SJCRH30 (cell line): ENCODE measurements at regions not wholly inside any gene's neighbourhood (a gene's known extent, or its start where the extent isn't known, plus 50 kb on each side); places are given as distances from the start of the nearest gene placed in this dataset.

ENCODE experiments used
- DNase-seq, 2 experiments: peaks; one replicate each; pipeline ENCODE4 v3.0.0-alpha.2; 2015 to 2020
- H3K27ac ChIP-seq: fragments of 250-450 bp; sonication (Bioruptor Pico); 2 replicates; pipeline ENCODE4 v1.5.1; 2020; ENCODE audit warnings: mild to moderate bottlenecking, moderate library complexity
- H3K27me3 ChIP-seq: fragments of 250-450 bp; sonication (Bioruptor Pico); 2 replicates; pipeline ENCODE4 v1.5.1; 2020; ENCODE audit warnings: mild to moderate bottlenecking, moderate library complexity
- H3K36me3 ChIP-seq: fragments of 250-450 bp; sonication (Bioruptor Pico); 2 replicates; pipeline ENCODE4 v1.5.1; 2020; ENCODE audit warnings: mild to moderate bottlenecking, moderate library complexity
- H3K4me1 ChIP-seq: fragments of 250-450 bp; sonication (Bioruptor Pico); 2 replicates; pipeline ENCODE4 v1.5.1; 2020; ENCODE audit warnings: mild to moderate bottlenecking, moderate library complexity
- H3K4me3 ChIP-seq: fragments of 250-450 bp; sonication (Bioruptor Pico); 2 replicates; pipeline ENCODE4 v1.5.1; 2020; ENCODE audit warnings: mild to moderate bottlenecking, moderate library complexity
- H3K9me3 ChIP-seq: fragments of 250-450 bp; sonication (Bioruptor Pico); replicated peaks from 2 replicates; pipeline ENCODE4 v1.5.1; 2020; ENCODE audit warnings: mild to moderate bottlenecking, moderate library complexity

- no peak overlapping the region for H3K27ac ChIP-seq
- H3K27me3 ChIP-seq = no peaks in the 10 kb centered on the region
- DNase-seq = no peak
These were observed 59.0 kb upstream of the LAPTM4A start for GRCh38 chr2:20110383-20110782.

DNA sequence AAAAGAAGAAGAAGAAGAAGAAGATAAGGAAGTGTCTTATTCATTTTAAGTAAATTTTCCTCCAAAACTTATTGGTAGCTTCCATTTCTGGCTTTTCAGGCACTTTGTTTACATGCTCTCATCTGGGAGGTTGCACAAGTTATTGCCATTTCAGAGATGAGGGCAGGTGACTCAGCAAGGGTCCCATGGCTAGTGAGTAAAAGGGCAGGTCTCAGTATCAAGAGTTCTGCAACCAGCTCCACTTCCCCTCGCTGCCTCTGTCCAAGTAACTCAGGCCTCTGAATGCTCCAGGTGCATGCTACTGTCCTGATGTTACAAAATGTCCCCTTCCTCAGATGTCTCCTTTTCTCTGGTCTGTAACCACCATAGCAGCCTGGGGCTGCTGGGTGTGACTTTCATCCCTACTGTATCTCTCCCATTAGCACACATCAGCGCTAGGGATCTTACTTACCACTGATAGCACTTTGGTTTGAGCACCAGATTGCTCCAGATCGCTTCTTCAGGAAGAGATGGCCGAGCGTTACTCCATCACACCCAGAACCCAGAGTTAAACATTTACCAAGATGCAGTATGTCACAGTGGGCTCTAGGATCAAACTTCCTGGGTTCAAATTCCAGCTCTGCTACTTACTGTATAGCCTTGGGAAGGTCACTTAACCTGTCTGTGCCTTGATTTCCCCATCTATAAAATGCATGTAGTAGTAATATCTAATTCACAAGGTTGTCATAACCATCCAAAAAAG, 57.4 kb upstream of the LAPTM4A start:
- no peak overlapping the region for H3K4me3 ChIP-seq
- peaks cover 8% of the 10 kb centered on the region; the same call in 1 of the 2 replicates for H3K9me3 ChIP-seq
- DNase-seq = no peak
- H3K36me3 ChIP-seq = no peaks in the 10 kb centered on the region
- no peak overlapping the region for H3K27ac ChIP-seq
- no peaks in the 10 kb centered on the region for H3K27me3 ChIP-seq
- H3K4me1 ChIP-seq = no peaks in the 10 kb centered on the region

More at GRCh38 chr2:20110383-20110782, 59.0 kb upstream of the LAPTM4A start:
- H3K4me1 ChIP-seq = no peaks in the 10 kb centered on the region
- no peak overlapping the region for H3K4me3 ChIP-seq
- peaks cover 8% of the 10 kb centered on the region; the same call in 1 of the 2 replicates for H3K9me3 ChIP-seq
- H3K36me3 ChIP-seq = no peaks in the 10 kb centered on the region

DNA sequence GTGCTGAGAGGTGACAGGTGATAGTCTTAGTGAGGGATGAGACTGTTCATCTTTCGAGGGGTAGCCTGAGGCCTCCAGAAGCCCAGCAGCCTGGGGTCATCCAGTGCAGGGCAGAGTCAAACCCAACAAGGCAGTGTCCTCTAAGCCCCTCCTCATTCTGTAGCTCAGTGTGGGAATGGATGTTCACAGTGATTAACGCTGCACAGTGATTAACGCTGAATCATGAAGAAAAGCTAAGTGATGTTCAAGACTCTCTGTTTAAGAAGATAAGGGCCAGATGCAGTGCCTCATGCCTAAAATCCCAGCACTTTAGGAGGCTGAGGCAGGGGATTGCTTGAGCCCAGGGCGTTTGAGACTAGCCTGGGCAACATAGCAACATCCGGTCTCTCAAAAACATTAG, 56.3 kb upstream of the LAPTM4A start:
- no peaks in the 10 kb centered on the region for H3K4me1 ChIP-seq
- DNase-seq = no peak
- no peaks in the 10 kb centered on the region for H3K27me3 ChIP-seq
- no peak overlapping the region for H3K4me3 ChIP-seq
- H3K36me3 ChIP-seq = no peaks in the 10 kb centered on the region
- no peak overlapping the region for H3K27ac ChIP-seq
- peaks cover 8% of the 10 kb centered on the region; the same call in 1 of the 2 replicates for H3K9me3 ChIP-seq

- no peaks in the 10 kb centered on the region for H3K4me1 ChIP-seq
- H3K4me3 ChIP-seq = no peak overlapping the region
- no peak for DNase-seq
- 0 out of 2 replicates have a peak, but pooled peaks cover under 1% of the 10 kb centered on the region for H3K27me3 ChIP-seq
- no peaks in the 10 kb centered on the region for H3K36me3 ChIP-seq
- peaks cover 8% of the 10 kb centered on the region; the same call in 1 of the 2 replicates for H3K9me3 ChIP-seq
- no peak overlapping the region for H3K27ac ChIP-seq
These were observed 55.9 kb upstream of the LAPTM4A start for GRCh38 chr2:20107352-20107751.

- Histone ChIP-seq H3K4me3 (no peak overlapping the region), H3K36me3 (no peaks in the 10 kb centered on the region), H3K27me3 (0 out of 2 replicates have a peak, but pooled peaks cover 4% of the 10 kb centered on the region), H3K27ac (no peak overlapping the region), H3K4me1 (no peaks in the 10 kb centered on the region), H3K9me3 (peaks cover 8% of the 10 kb centered on the region; the same call in 1 of the 2 replicates)
- no peak for DNase-seq
These were observed 55.3 kb upstream of the LAPTM4A start for GRCh38 chr2:20106746-20107145.

DNA sequence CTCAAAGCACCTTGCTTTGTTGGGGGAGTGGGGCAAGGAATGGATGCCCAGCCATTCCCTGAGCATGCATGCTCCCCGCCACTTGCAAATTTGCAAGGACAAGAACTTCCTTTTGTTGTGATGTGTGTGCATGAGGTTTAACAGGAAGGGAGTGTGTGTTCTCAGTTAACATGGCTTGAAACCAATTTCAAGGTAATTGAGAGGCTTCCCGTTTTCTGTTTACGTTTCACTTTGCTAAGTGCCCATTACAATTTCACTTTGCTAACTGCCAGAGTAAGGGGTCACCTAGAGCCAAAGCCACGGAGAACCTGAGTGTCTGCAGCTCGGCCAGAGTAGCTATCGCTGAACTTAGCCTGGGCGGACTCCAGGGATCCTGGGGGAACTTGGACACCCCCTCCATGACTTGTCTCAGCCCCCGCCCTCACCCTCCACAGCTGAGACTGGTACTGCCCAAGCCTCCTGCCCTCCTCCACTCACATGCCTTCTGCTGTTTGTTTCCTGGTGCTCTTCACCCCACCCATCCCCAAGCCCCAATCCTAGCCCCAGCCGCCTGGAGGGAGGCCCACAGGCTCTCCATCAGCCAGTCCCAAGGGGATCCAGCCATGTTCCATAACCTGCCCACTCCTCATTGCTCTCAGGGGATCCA, 53.6 kb upstream of the LAPTM4A start:
- H3K27ac ChIP-seq = no peak overlapping the region
- 0 out of 2 replicates have a peak, but pooled peaks cover under 1% of the 10 kb centered on the region for H3K9me3 ChIP-seq
- no peak for DNase-seq
- no peaks in the 10 kb centered on the region for H3K4me1 ChIP-seq
- H3K27me3 ChIP-seq = 0 out of 2 replicates have a peak, but pooled peaks cover 4% of the 10 kb centered on the region
- H3K36me3 ChIP-seq = no peaks in the 10 kb centered on the region
- no peak overlapping the region for H3K4me3 ChIP-seq

GRCh38 chr2:20103530-20103929, 52.1 kb upstream of the LAPTM4A start:
- Histone ChIP-seq H3K36me3 (no peaks in the 10 kb centered on the region), H3K27me3 (0 out of 2 replicates have a peak, but pooled peaks cover 4% of the 10 kb centered on the region), H3K9me3 (no peaks in the 10 kb centered on the region), H3K27ac (no peak overlapping the region), H3K4me3 (no peak overlapping the region), H3K4me1 (no peaks in the 10 kb centered on the region)
- DNase-seq = peak in 1 of 2 experiments; percentile 50
